ENCODE measurements at regions not wholly inside any gene's neighbourhood (a gene's known extent, or its start where the extent isn't known, plus 50 kb on each side); places are given as distances from the start of the nearest gene placed in this dataset.

DNA sequence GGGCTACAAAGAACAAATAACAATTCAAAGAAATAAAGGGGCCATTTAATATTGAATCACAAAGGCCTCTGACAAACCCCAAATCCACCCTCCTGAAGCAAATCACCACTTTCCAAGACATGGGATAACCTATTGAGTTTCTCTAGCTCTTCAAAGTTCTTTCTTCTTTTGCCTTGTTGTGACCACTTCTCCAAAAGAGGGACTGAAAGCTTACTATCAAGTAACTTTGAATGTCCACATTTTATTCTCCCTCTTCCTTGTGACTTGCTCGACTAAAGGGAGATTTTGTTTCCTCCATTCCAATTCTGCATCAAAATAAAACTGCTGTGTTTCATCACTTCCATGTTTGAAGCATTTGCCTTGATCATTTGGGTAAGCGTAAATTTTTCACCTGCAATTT lies 166.6 kb upstream of the SLC7A11 start:
- Histone ChIP-seq H3K27me3 (no peaks in the 10 kb centered on the region), H3K4me1 (peaks cover 0 to 3% of the 10 kb centered on the region in 2 donors), H3K27ac (no peak overlapping the region), H3K4me3 (no peak overlapping the region), H3K9me3 (no peaks in the 10 kb centered on the region), H3K36me3 (no peaks in the 10 kb centered on the region)
- DNase-seq, result no peak
- intact Hi-C loops (cut with DNase I; ENCODE audit: low total_unique reads), result no loop called here
- TF ChIP-seq, protein P1, sequence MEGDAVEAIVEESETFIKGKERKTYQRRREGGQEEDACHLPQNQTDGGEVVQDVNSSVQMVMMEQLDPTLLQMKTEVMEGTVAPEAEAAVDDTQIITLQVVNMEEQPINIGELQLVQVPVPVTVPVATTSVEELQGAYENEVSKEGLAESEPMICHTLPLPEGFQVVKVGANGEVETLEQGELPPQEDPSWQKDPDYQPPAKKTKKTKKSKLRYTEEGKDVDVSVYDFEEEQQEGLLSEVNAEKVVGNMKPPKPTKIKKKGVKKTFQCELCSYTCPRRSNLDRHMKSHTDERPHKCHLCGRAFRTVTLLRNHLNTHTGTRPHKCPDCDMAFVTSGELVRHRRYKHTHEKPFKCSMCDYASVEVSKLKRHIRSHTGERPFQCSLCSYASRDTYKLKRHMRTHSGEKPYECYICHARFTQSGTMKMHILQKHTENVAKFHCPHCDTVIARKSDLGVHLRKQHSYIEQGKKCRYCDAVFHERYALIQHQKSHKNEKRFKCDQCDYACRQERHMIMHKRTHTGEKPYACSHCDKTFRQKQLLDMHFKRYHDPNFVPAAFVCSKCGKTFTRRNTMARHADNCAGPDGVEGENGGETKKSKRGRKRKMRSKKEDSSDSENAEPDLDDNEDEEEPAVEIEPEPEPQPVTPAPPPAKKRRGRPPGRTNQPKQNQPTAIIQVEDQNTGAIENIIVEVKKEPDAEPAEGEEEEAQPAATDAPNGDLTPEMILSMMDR (IDR thresholded peaks at IDR 0.05), result no peak
- TF ChIP-seq POLR2A (IDR thresholded peaks at IDR 0.05), result no peak

DNA sequence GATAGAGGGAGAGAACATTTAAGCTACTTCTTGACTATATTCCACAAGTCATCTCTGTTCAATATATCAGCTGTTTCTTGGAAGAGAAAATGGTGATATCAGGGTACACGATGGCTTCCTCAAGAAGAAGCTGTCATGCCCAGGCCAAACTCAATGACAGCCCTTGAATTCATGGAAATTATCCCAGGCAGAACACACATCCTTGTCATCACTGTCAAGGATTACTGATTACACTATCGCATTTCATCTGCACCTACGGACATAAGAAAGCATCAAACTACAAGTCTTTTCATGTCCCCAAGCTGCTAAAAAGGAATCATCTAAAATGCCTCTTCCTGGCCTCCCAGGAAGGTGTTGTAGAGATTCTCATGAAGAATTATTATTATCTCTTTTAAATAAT lies 165.2 kb upstream of the SLC7A11 start:
- Histone ChIP-seq H3K36me3 (no peaks in the 10 kb centered on the region), H3K4me3 (no peak overlapping the region), H3K4me1 (peaks cover 0 to 3% of the 10 kb centered on the region in 2 donors), H3K9me3 (no peaks in the 10 kb centered on the region), H3K27me3 (no peaks in the 10 kb centered on the region), H3K27ac (peak overlapping the region; percentile 36 to 45)
- DNase-seq, result no peak
- intact Hi-C loops (cut with DNase I; ENCODE audit: low total_unique reads), result no loop called here
- TF ChIP-seq POLR2A (IDR thresholded peaks at IDR 0.05), result no peak
- TF ChIP-seq, protein P1 (IDR thresholded peaks at IDR 0.05), result no peak

DNA sequence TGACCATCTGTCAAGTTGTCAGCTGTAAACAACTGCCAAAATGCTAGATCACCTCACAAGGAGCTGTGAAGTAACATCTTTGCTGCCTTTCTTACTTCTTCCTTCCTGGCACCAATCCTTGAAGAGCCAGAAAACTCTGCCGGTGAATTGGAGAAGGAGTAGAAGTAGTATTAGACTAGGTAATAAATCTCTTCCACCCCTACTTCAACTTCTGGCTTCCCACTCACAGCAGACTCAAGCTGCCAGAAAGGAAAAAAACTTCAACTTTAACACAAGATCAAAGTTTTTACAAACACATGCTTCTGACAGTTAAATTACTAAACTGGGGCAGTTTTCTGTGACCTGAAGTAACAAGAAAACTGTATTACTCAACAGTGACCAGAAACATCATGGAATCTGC lies 164.7 kb upstream of the SLC7A11 start:
- TF ChIP-seq POLR2A (IDR thresholded peaks at IDR 0.05), result no peak
- TF ChIP-seq, protein P1 (IDR thresholded peaks at IDR 0.05), result no peak
- Histone ChIP-seq H3K27me3 (no peaks in the 10 kb centered on the region), H3K4me1 (peaks cover 0 to 3% of the 10 kb centered on the region in 2 donors), H3K9me3 (no peaks in the 10 kb centered on the region), H3K27ac (peak overlapping the region; percentile 36 to 45), H3K4me3 (no peak overlapping the region), H3K36me3 (no peaks in the 10 kb centered on the region)
- intact Hi-C loops (cut with DNase I; ENCODE audit: low total_unique reads), result no loop called here
- peak; percentile 28 to 39 for DNase-seq

DNA sequence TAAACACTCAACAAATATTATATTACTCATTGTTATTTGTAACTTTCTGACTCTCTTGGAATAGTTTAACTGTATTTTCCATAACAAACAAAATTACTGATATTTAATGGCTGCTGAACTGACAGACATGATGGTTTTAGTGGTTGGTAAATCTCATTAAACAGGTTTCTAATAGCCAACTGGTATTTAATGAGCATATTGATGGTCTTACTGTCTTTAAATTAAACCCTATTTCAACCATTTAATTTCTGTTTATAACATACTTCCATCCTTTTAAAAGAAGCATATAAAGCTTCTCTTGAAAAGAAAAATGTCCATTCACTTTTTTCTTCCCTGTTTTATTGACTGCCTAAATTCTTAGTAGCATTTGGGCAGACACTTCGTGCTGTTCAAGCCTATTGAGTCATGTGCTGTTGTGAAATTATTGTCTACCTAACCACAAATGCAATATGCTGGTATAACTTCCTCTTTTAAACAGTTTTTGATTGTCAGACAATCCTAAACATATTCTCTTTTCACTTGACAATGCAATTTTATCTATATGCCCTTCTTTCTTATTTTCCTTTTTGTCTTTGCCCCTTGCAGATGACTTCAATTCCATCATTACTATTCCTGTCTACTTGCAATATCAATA lies 163.9 kb upstream of the SLC7A11 start:
- intact Hi-C loops (cut with DNase I; ENCODE audit: low total_unique reads), result no loop called here
- Histone ChIP-seq H3K4me3 (no peak overlapping the region), H3K9me3 (no peaks in the 10 kb centered on the region), H3K4me1 (peaks cover 0 to 3% of the 10 kb centered on the region in 2 donors), H3K27me3 (no peaks in the 10 kb centered on the region), H3K36me3 (no peaks in the 10 kb centered on the region), H3K27ac (peak overlapping the region; percentile 36 to 45)
- no peak for TF ChIP-seq POLR2A (IDR thresholded peaks at IDR 0.05)
- TF ChIP-seq, protein P1 (IDR thresholded peaks at IDR 0.05), result no peak
- DNase-seq, result no peak

DNA sequence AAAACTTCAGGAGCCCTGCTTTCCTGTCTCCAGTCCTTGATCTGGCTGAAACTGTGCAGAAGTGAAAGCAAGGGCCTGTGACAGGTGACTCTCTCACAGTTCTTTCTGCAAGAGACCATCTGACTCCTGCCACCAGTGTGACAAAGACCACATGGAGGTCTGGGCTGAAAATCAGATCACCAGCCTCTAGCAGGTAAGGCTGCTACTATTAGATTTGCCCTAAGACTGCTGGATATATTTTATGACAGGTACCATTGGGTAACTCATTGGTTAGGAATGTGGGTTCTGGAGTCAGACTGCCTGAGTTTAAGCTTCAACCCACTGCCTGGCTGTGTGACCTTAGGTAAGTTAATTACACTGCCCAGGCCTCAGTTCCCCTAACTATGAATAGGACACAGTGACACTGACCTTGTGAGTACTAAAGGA lies 163.3 kb upstream of the SLC7A11 start:
- H3K9me3 ChIP-seq, result no peaks in the 10 kb centered on the region
- H3K36me3 ChIP-seq, result no peaks in the 10 kb centered on the region
- H3K4me1 ChIP-seq, result peaks cover 0 to 3% of the 10 kb centered on the region in 2 donors
- DNase-seq, result no peak
- intact Hi-C loops (cut with DNase I; ENCODE audit: low total_unique reads), result no loop called here
- no peaks in the 10 kb centered on the region for H3K27me3 ChIP-seq
- no peak overlapping the region for H3K4me3 ChIP-seq
- peak overlapping the region in 1 of 2 donors; percentile 45 for H3K27ac ChIP-seq
- TF ChIP-seq POLR2A (IDR thresholded peaks at IDR 0.05), result no peak
- TF ChIP-seq, protein P1 (IDR thresholded peaks at IDR 0.05), result no peak

Data from uterus (tissue), 3 donors.